ENCODE measurements at regions not wholly inside any gene's neighbourhood (a gene's known extent, or its start where the extent isn't known, plus 50 kb on each side); places are given as distances from the start of the nearest gene placed in this dataset.
"Not testable (repeated sequence)": the region's sequence is repeated elsewhere in the genome, so short reads cannot be mapped to it uniquely, and the experiment has no call there.

- H4K20me1 ChIP-seq (ENCODE audit: insufficient read depth, low read length); H3K36me3 ChIP-seq (replicated peaks in 1 of 2; ENCODE audit: control insufficient read depth in 1 of 2, insufficient read depth in 2 of 2, low read length in 2 of 2); DNase-seq (ENCODE audit: low spot score); H3K27ac ChIP-seq (ENCODE audit: extremely low read length, insufficient read depth, low read length); FAIRE-seq; in situ Hi-C loops (cut with HindIII; ENCODE audit: extremely low pct_ligation_motif_present, low pct_unique_long_range_greater_than_20kb); H3K9ac ChIP-seq (ENCODE audit: insufficient read depth, low read depth, low read length); H3K27me3 ChIP-seq (ENCODE audit: control insufficient read depth in 1 of 2, insufficient read depth in 2 of 2, low read length in 2 of 2); CTCF ChIA-PET (ENCODE audit: low intra/inter-chr PET ratio, low total read pairs); H3K79me2 ChIP-seq (ENCODE audit: insufficient read depth, low read length); H2AFZ ChIP-seq (ENCODE audit: low read length); H3K4me3 ChIP-seq (replicated peaks in 1 of 3; ENCODE audit: insufficient read depth in 1 of 3, low read depth in 2 of 3, low read length in 3 of 3); H3K4me1 ChIP-seq (ENCODE audit: insufficient read depth, low read length); BruUV-seq (replicated peaks); POLR2A ChIA-PET; H3K4me2 ChIP-seq (ENCODE audit: low read depth, low read length); intact Hi-C loops (cut with micrococcal nuclease; ENCODE audit: unreplicated experiment); H3K9me3 ChIP-seq (ENCODE audit: low read length): not testable (repeated sequence)
- ATAC-seq = peak; percentile 35; the same call in 1 of the 3 replicates
- TF ChIP-seq, protein P1, sequence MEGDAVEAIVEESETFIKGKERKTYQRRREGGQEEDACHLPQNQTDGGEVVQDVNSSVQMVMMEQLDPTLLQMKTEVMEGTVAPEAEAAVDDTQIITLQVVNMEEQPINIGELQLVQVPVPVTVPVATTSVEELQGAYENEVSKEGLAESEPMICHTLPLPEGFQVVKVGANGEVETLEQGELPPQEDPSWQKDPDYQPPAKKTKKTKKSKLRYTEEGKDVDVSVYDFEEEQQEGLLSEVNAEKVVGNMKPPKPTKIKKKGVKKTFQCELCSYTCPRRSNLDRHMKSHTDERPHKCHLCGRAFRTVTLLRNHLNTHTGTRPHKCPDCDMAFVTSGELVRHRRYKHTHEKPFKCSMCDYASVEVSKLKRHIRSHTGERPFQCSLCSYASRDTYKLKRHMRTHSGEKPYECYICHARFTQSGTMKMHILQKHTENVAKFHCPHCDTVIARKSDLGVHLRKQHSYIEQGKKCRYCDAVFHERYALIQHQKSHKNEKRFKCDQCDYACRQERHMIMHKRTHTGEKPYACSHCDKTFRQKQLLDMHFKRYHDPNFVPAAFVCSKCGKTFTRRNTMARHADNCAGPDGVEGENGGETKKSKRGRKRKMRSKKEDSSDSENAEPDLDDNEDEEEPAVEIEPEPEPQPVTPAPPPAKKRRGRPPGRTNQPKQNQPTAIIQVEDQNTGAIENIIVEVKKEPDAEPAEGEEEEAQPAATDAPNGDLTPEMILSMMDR (CRISPR knock-in tag; IDR thresholded peaks at IDR 0.05) = peak; percentile 27; the same call in 1 of the 2 replicates
- WGBS (ENCODE audit: low lambda C conversion rate) = 30% methylated on average over 7 of the region's 7 CpGs
Measured at GRCh38 chr14:87733115-87733514, 259.9 kb downstream of the GALC start.

GRCh38 chr14:87732562-87732961 is 260.4 kb downstream of the GALC start:
- in situ Hi-C loops (cut with HindIII; ENCODE audit: extremely low pct_ligation_motif_present, low pct_unique_long_range_greater_than_20kb) = no loop called here
- DNase-seq (ENCODE audit: low spot score) (no peak), FAIRE-seq (no peak), ATAC-seq (no peak)
- H3K36me3 ChIP-seq (replicated peaks in 1 of 2; ENCODE audit: control insufficient read depth in 1 of 2, insufficient read depth in 2 of 2, low read length in 2 of 2) = no peaks in the 10 kb centered on the region
- H3K27me3 ChIP-seq (ENCODE audit: control insufficient read depth in 1 of 2, insufficient read depth in 2 of 2, low read length in 2 of 2) = no peaks in the 10 kb centered on the region; a peak in 1 of 5 replicates
- 4% methylated on average over 7 of the region's 9 CpGs for WGBS (ENCODE audit: low lambda C conversion rate)
- H3K4me1 ChIP-seq (ENCODE audit: insufficient read depth, low read length) = no peaks in the 10 kb centered on the region
- H2AFZ ChIP-seq (ENCODE audit: low read length) = no peak overlapping the region
- intact Hi-C loops (cut with micrococcal nuclease; ENCODE audit: unreplicated experiment) = no loop called here
- H4K20me1 ChIP-seq (ENCODE audit: insufficient read depth, low read length) = no peaks in the 10 kb centered on the region
- no peak overlapping the region for H3K27ac ChIP-seq (ENCODE audit: extremely low read length, insufficient read depth, low read length)
- no peak for TF ChIP-seq HMG20B (CRISPR knock-in tag; conservative IDR thresholded peaks at IDR 0.05)
- no peak for TF ChIP-seq KLF15 (CRISPR knock-in tag; IDR thresholded peaks at IDR 0.05; ENCODE audit: borderline replicate concordance)
- TF ChIP-seq EHMT2 (IDR thresholded peaks at IDR 0.05; ENCODE audit: borderline replicate concordance, low read depth, low read length) = no peak
- TF ChIP-seq HCFC1 (IDR thresholded peaks at IDR 0.05; ENCODE audit: low read depth, low read length) = no peak
- no peak for TF ChIP-seq SKI (IDR thresholded peaks at IDR 0.05; ENCODE audit: partially characterized antibody)
- TF ChIP-seq ZNF282 (IDR thresholded peaks at IDR 0.05; ENCODE audit: partially characterized antibody) = no peak
- no peak for TF ChIP-seq ELF1 (CRISPR knock-in tag; IDR thresholded peaks at IDR 0.05)
- no peak for TF ChIP-seq MXD4 (CRISPR knock-in tag; IDR thresholded peaks at IDR 0.05)
- no peak for TF ChIP-seq ZNF781 (CRISPR knock-in tag; IDR thresholded peaks at IDR 0.05; ENCODE audit: borderline replicate concordance, not compliant biosample characterization)
- TF ChIP-seq SIX1 (CRISPR knock-in tag; IDR thresholded peaks at IDR 0.05; ENCODE audit: borderline replicate concordance) = no peak
- BruUV-seq (replicated peaks) = no TSS peak
- H3K4me2 ChIP-seq (ENCODE audit: low read depth, low read length) = no peak overlapping the region
- no peaks in the 10 kb centered on the region for H3K79me2 ChIP-seq (ENCODE audit: insufficient read depth, low read length)
- no peak overlapping the region for H3K4me3 ChIP-seq (replicated peaks in 1 of 3; ENCODE audit: insufficient read depth in 1 of 3, low read depth in 2 of 3, low read length in 3 of 3)
- ChIA-PET POLR2A (no interaction called here), CTCF (ENCODE audit: low intra/inter-chr PET ratio, low total read pairs) (no interaction called here)
- H3K9ac ChIP-seq (ENCODE audit: insufficient read depth, low read depth, low read length) = no peak overlapping the region
- no peaks in the 10 kb centered on the region for H3K9me3 ChIP-seq (ENCODE audit: low read length)
